K562 (cell line): ENCODE measurements at regions not wholly inside any gene's neighbourhood (a gene's known extent, or its start where the extent isn't known, plus 50 kb on each side); places are given as distances from the start of the nearest gene placed in this dataset.

Source experiments
- ATAC-seq: fragments of 200-7000 bp; cut with Tn5 transposase; 3 replicates; pipeline ENCODE4 v1.9.1; 2020; ENCODE audit warnings: moderate library complexity
- BruUV-seq: library from RNA; stranded (reverse); fragments of 400-500 nt; replicated peaks from 2 replicates; lab custom pipeline; 2021; lab: Mats Ljungman, UMichigan
- CTCF ChIA-PET: fragments of 300-600 bp; formaldehyde crosslinking; extraction: SDS; loops from one replicate; lab custom pipeline; 2021; ENCODE audit warnings: low intra/inter-chr PET ratio; lab: Yijun Ruan, JAX
- POLR2A ChIA-PET: fragments of 300-600, 350-650 bp; sonication (Branson Sonifier 250); formaldehyde crosslinking; extraction: SDS; loops from one replicate; lab custom pipeline; 2021; ENCODE audit warnings: antibody characterized with exemption, inconsistent platforms; lab: Yijun Ruan, JAX
- DNase-seq, 4 experiments: peaks; one replicate each; pipeline versions ENCODE4 v3.0.0 to v3.0.0-alpha.2; 2011 to 2018; ENCODE audit warnings: low spot score in 3 of 4, mixed read lengths in 3 of 4; ENCODE audit errors: extremely low read depth in 1 of 4
- FAIRE-seq: peaks from 2 replicates; lab custom pipeline; 2011; peaks lifted over from hg19 to GRCh38; lab: Jason Lieb, UNC
- H2AFZ ChIP-seq: 2 replicates; pipeline ENCODE4 v1.6.0; 2011; ENCODE audit warnings: low read depth, low read length, control low read depth, inconsistent platforms
- H3K27ac ChIP-seq: fragments of 200-600 bp; 3 replicates; pipeline ENCODE4 v1.8.0; 2011; ENCODE audit warnings: low read depth, mild to moderate bottlenecking, control low read depth, inconsistent platforms, low read length, moderate library complexity, mixed read lengths; ENCODE audit errors: extremely low read depth
- H3K27me3 ChIP-seq, 2 experiments: fragments of 300-600 bp in 1 of 2; 2 replicates in 1 of 2; 3 replicates in 1 of 2; pipeline versions ENCODE4 v1.6.0 to v1.8.0; 2011; ENCODE audit warnings: inconsistent platforms in 2 of 2, low read length in 2 of 2, mild to moderate bottlenecking in 1 of 2, mixed read lengths in 1 of 2, moderate library complexity in 1 of 2; ENCODE audit not compliant: control insufficient read depth in 2 of 2, insufficient read depth in 2 of 2
- H3K36me3 ChIP-seq: fragments of 300-600 bp; 3 replicates; pipeline ENCODE4 v1.8.0; 2011; ENCODE audit warnings: mild to moderate bottlenecking, low read length, inconsistent platforms; ENCODE audit not compliant: control insufficient read depth, insufficient read depth
- H3K4me1 ChIP-seq, 2 experiments: fragments of 200-600 bp in 1 of 2; replicated peaks in 1 of 2; 2 replicates in 1 of 2; 3 replicates in 1 of 2; pipeline versions ENCODE4 v1.5.1 to v1.8.0; 2011; ENCODE audit warnings: inconsistent platforms in 2 of 2, low read length in 2 of 2, mild to moderate bottlenecking in 1 of 2, mixed read lengths in 1 of 2, moderate library complexity in 1 of 2; ENCODE audit not compliant: control insufficient read depth in 2 of 2, insufficient read depth in 2 of 2
- H3K4me2 ChIP-seq: 2 replicates; pipeline ENCODE4 v1.6.1; 2011; ENCODE audit warnings: low read length, control low read depth, inconsistent platforms, mixed read lengths; ENCODE audit not compliant: insufficient read depth
- H3K4me3 ChIP-seq: fragments of 200-600 bp; sonication (generic), shearing (Covaris generic); 2 replicates; pipeline ENCODE4 v1.5.1; 2016; ENCODE audit warnings: control low read depth, inconsistent platforms
- H3K79me2 ChIP-seq: fragments of 200-600 bp; 3 replicates; pipeline ENCODE4 v1.8.0; 2011; ENCODE audit warnings: low read length, inconsistent platforms; ENCODE audit not compliant: control insufficient read depth, insufficient read depth
- H3K9ac ChIP-seq, 2 experiments: 2 replicates each; pipeline versions ENCODE4 v1.6.0 to v1.6.1; 2011; ENCODE audit warnings: low read depth in 2 of 2, low read length in 2 of 2, control low read depth in 1 of 2, inconsistent platforms in 1 of 2, mild to moderate bottlenecking in 1 of 2, mixed read lengths in 1 of 2; ENCODE audit not compliant: insufficient read depth in 1 of 2
- H3K9me1 ChIP-seq: one replicate; pipeline ENCODE4 v1.6.0; 2011; ENCODE audit warnings: inconsistent platforms, mild to moderate bottlenecking, low read length, moderate library complexity; ENCODE audit not compliant: control insufficient read depth, insufficient read depth
- H3K9me3 ChIP-seq: replicated peaks from 2 replicates; pipeline ENCODE4 v1.5.1; 2011; ENCODE audit warnings: low read depth, low read length, inconsistent platforms; ENCODE audit not compliant: control insufficient read depth, insufficient read depth
- H4K20me1 ChIP-seq: replicated peaks from 2 replicates; pipeline ENCODE4 v1.6.1; 2011; ENCODE audit warnings: low read length, inconsistent platforms, mixed read lengths; ENCODE audit not compliant: control insufficient read depth, insufficient read depth
- CBFA2T3 ChIP-seq: fragments of 450-650 bp; IDR thresholded peaks from 2 replicates; pipeline ENCODE4 v1.6.1; 2017
- CHD4 ChIP-seq: fragments of 200-600 bp; sonication (generic); IDR thresholded peaks from 3 replicates; pipeline ENCODE4 v1.6.1; 2012; ENCODE audit warnings: low read depth, mild to moderate bottlenecking, mixed read lengths, low read length, inconsistent platforms; ENCODE audit not compliant: insufficient read depth, insufficient replicate concordance, poor library complexity, severe bottlenecking
- E2F8 ChIP-seq: fragments of 450-650 bp; IDR thresholded peaks from 2 replicates; pipeline ENCODE4 v1.7.1; 2018; ENCODE audit warnings: mild to moderate bottlenecking, low read depth; ENCODE audit not compliant: partially characterized antibody
- EGR1 ChIP-seq: fragments of 450-650 bp; conservative IDR thresholded peaks from 2 replicates; pipeline ENCODE4 v1.6.1; 2017; ENCODE audit warnings: mild to moderate bottlenecking
- EP300 ChIP-seq: IDR thresholded peaks from 2 replicates; pipeline ENCODE4 v1.6.1; 2012; ENCODE audit warnings: low read length, improper control_type of control experiment
- GTF2E2 ChIP-seq: fragments of 200-800 bp; sonication (Bioruptor generic); IDR thresholded peaks from 2 replicates; pipeline ENCODE4 v1.6.1; 2016; ENCODE audit warnings: missing genetic modification characterization, missing compliant biosample characterization
- HMBOX1 ChIP-seq: sonication (generic); IDR thresholded peaks from 2 replicates; pipeline ENCODE4 v1.6.1; 2016
- JUNB ChIP-seq: fragments of 450-650 bp; formaldehyde crosslinking; conservative IDR thresholded peaks from 2 replicates; pipeline ENCODE4 v1.4.0; 2020; ENCODE audit warnings: mild to moderate bottlenecking
- PREB ChIP-seq: sonication (generic); formaldehyde crosslinking; IDR thresholded peaks from 2 replicates; pipeline ENCODE4 v1.8.1; 2023; ENCODE audit warnings: mild to moderate bottlenecking, missing genetic modification reagents
- PTRF ChIP-seq: fragments of 450-650 bp; IDR thresholded peaks from 2 replicates; pipeline ENCODE4 v1.6.1; 2016; ENCODE audit warnings: mild to moderate bottlenecking, missing genetic modification characterization, missing compliant biosample characterization
- RFX7 ChIP-seq: fragments of 250-450 bp; sonication (Bioruptor Pico); IDR thresholded peaks from 2 replicates; pipeline ENCODE4 v1.5.1; 2021; ENCODE audit warnings: mild to moderate bottlenecking
- SAP30 ChIP-seq: fragments of 200-600 bp; sonication (generic); IDR thresholded peaks from 2 replicates; pipeline ENCODE4 v1.6.1; 2012; ENCODE audit warnings: borderline replicate concordance, low read depth, mild to moderate bottlenecking, moderate library complexity, low read length, control low read depth, inconsistent platforms; ENCODE audit not compliant: insufficient read depth, poor library complexity, severe bottlenecking
- STAT5A ChIP-seq: IDR thresholded peaks from 2 replicates; pipeline ENCODE4 v1.6.1; 2012; ENCODE audit warnings: low read length, inconsistent platforms, borderline replicate concordance
- WGBS: fragments of 100-300 bp; shearing (Covaris generic); methylation state at CpG from one replicate; pipeline ENCODE4 v1.1.6; 2016; ENCODE audit warnings: low coverage, mixed read lengths; ENCODE audit not compliant: insufficient coverage; ENCODE audit errors: missing lambda C conversion rate; 5-methylcytosine and 5-hydroxymethylcytosine counted together
- in situ Hi-C: fragments of 300-500 bp; cut with MboI; formaldehyde crosslinking; loops from 4 replicates; pipeline ENCODE4 v1.15.0; 2018; ENCODE audit warnings: inconsistent platforms, mixed read lengths
- intact Hi-C: fragments of 100-400 bp; cut with micrococcal nuclease; formaldehyde crosslinking; loops from 2 replicates; pipeline ENCODE4 v1.14.2; 2022

- FAIRE-seq (no peak), DNase-seq (no peak), ATAC-seq (no peak)
- Histone ChIP-seq H3K4me2 (no peak overlapping the region), H3K27me3 (no peaks in the 10 kb centered on the region), H3K9me1 (no peaks in the 10 kb centered on the region), H3K9me3 (no peaks in the 10 kb centered on the region), H4K20me1 (no peaks in the 10 kb centered on the region), H3K36me3 (no peaks in the 10 kb centered on the region), H3K79me2 (no peaks in the 10 kb centered on the region), H3K4me3 (no peak overlapping the region), H3K4me1 (no peaks in the 10 kb centered on the region), H2AFZ (no peak overlapping the region), H3K9ac (no peak overlapping the region), H3K27ac (no peak overlapping the region)
- WGBS = 3% methylated on average over 6 of the region's 6 CpGs
- intact Hi-C loops = no loop called here
- CTCF ChIA-PET = no interaction called here
- POLR2A ChIA-PET = no interaction called here
- in situ Hi-C loops = no loop called here
- BruUV-seq = no TSS peak
- no peak for TF ChIP-seq PREB (CRISPR knock-in tag)
- TF ChIP-seq HMBOX1 = no peak
- no peak for TF ChIP-seq EGR1
- no peak for TF ChIP-seq SAP30
- no peak for TF ChIP-seq RFX7 (CRISPR knock-in tag)
- TF ChIP-seq JUNB (CRISPR knock-in tag) = no peak
- no peak for TF ChIP-seq CHD4
- TF ChIP-seq EP300 = no peak
- no peak for TF ChIP-seq GTF2E2
- TF ChIP-seq E2F8 = no peak
- TF ChIP-seq PTRF (tag) = no peak
- TF ChIP-seq STAT5A = no peak
- TF ChIP-seq CBFA2T3 = no peak
These were observed 509.4 kb upstream of the API5 start for GRCh38 chr11:42802201-42802899.
